NCI-H510A (cell line): ENCODE measurements at regions not wholly inside any gene's neighbourhood (a gene's known extent, or its start where the extent isn't known, plus 50 kb on each side); places are given as distances from the start of the nearest gene placed in this dataset.
"Not testable (repeated sequence)": the region's sequence is repeated elsewhere in the genome, so short reads cannot be mapped to it uniquely, and the experiment has no call there.

Experiments used
- DNase-seq: peaks from one replicate; lab custom pipeline; 2025; lab: John Stamatoyannopoulos, UW

- DNase-seq: no peak
These were observed 1144.8 kb downstream of the EPHA7 start for GRCh38 chr6:92274588-92274987.

- no peak for DNase-seq
These were observed 1145.7 kb downstream of the EPHA7 start for GRCh38 chr6:92273694-92274093.

- DNase-seq: no peak
These were observed 1148.3 kb downstream of the EPHA7 start for GRCh38 chr6:92271091-92271490.

- DNase-seq: no peak
These were observed 1149.0 kb downstream of the EPHA7 start for GRCh38 chr6:92270365-92270764.

- DNase-seq: no peak
These were observed 1152.0 kb downstream of the EPHA7 start for GRCh38 chr6:92267335-92267734.

GRCh38 chr6:92263864-92264263 is 1155.5 kb downstream of the EPHA7 start:
- no peak for DNase-seq

- no peak for DNase-seq
These were observed 1160.2 kb downstream of the EPHA7 start for GRCh38 chr6:92259171-92259570.

- DNase-seq: no peak
These were observed 1176.0 kb downstream of the EPHA7 start for GRCh38 chr6:92243315-92243714.

GRCh38 chr6:92231171-92231701 is 1188.1 kb downstream of the EPHA7 start:
- DNase-seq: no peak

- not testable (repeated sequence) for DNase-seq
These were observed 1199.4 kb downstream of the EPHA7 start for GRCh38 chr6:92219987-92220386.

- no peak for DNase-seq
These were observed 1202.6 kb downstream of the EPHA7 start for GRCh38 chr6:92216717-92217116.

- DNase-seq: no peak
These were observed 1217.7 kb downstream of the EPHA7 start for GRCh38 chr6:92201618-92202017.

GRCh38 chr6:92196325-92196724 is 1223.0 kb downstream of the EPHA7 start:
- no peak for DNase-seq

GRCh38 chr6:92195796-92196195 is 1223.6 kb downstream of the EPHA7 start:
- DNase-seq: no peak

- DNase-seq: no peak
These were observed 1231.3 kb downstream of the EPHA7 start for GRCh38 chr6:92188016-92188415.

- DNase-seq: no peak
These were observed 1234.4 kb downstream of the EPHA7 start for GRCh38 chr6:92184933-92185332.

GRCh38 chr6:92181347-92181746 is 1238.0 kb downstream of the EPHA7 start:
- no peak for DNase-seq

- no peak for DNase-seq
These were observed 1239.3 kb downstream of the EPHA7 start for GRCh38 chr6:92180090-92180489.

GRCh38 chr6:92176666-92177065 is 1242.7 kb downstream of the EPHA7 start:
- DNase-seq: no peak

- DNase-seq: no peak
These were observed 1244.8 kb downstream of the EPHA7 start for GRCh38 chr6:92174398-92175073.

GRCh38 chr6:92169506-92169905 is 1249.9 kb downstream of the EPHA7 start:
- no peak for DNase-seq

GRCh38 chr6:92166666-92167065 is 1252.7 kb downstream of the EPHA7 start:
- DNase-seq: no peak

- no peak for DNase-seq
These were observed 1257.4 kb downstream of the EPHA7 start for GRCh38 chr6:92161953-92162352.

- no peak for DNase-seq
These were observed 1259.1 kb downstream of the EPHA7 start for GRCh38 chr6:92160226-92160625.
